Lower leg skin (tissue), 3 donors: ENCODE measurements at regions not wholly inside any gene's neighbourhood (a gene's known extent, or its start where the extent isn't known, plus 50 kb on each side); places are given as distances from the start of the nearest gene placed in this dataset.

Experiments used
- CTCF ChIP-seq, 3 donors: fragments of 450-650 bp; IDR thresholded peaks; one replicate each; pipeline ENCODE4 v1.5.1; 2016; ENCODE audit warnings: antibody characterized with exemption in 3 of 3, mild to moderate bottlenecking in 3 of 3, moderate library complexity in 2 of 3
- POLR2A ChIP-seq, 2 donors: fragments of 450-650 bp; IDR thresholded peaks; one replicate each; pipeline ENCODE4 v1.6.1; 2016 to 2017; ENCODE audit warnings: antibody characterized with exemption in 2 of 2, mild to moderate bottlenecking in 1 of 2, moderate library complexity in 1 of 2

DNA sequence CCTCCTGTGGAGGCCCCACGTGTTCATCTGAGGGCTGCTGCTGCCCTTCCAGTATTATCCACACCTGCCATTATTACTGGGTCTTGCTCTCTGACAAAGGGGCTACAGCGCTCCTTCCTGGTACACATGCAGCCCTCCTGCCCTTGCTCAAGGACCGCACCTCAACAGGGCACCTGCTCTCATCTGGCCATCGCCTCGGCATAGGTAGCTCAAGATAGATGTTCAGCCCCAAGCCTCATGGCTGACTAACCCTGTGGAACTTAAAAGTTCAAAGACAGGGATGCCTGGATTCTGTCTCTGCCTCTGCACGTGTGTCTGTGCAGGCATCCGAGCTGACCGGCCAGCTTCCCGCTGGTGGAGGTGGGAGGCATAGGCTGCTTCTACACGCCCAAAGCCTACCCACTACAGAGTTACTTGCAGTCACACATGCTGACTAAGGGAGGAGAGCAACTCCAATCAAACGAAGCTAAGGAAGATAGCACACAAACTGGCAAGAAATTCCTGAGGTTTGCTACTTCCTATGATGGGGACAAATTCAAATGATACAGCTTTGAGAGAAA lies 152.5 kb upstream of the ATP10A start:
- TF ChIP-seq CTCF (IDR thresholded peaks at IDR 0.05) (no peak), POLR2A (IDR thresholded peaks at IDR 0.05) (no peak)
